Astrocyte (in vitro differentiated cells and primary cell): ENCODE measurements at regions not wholly inside any gene's neighbourhood (a gene's known extent, or its start where the extent isn't known, plus 50 kb on each side); places are given as distances from the start of the nearest gene placed in this dataset.

ENCODE experiments used
- DNase-seq: peaks from one replicate; pipeline ENCODE4 v3.0.0-alpha.2; 2010; ENCODE audit warnings: low read depth
- FAIRE-seq: peaks from 2 replicates; lab custom pipeline; 2011; peaks lifted over from hg19 to GRCh38; lab: Jason Lieb, UNC
- H2AFZ ChIP-seq: 2 replicates; pipeline ENCODE4 v1.6.0; 2012; ENCODE audit warnings: low read depth, low read length, inconsistent platforms
- H3K27ac ChIP-seq: 2 replicates; pipeline ENCODE4 v1.5.1; 2011; ENCODE audit warnings: low read depth, low read length, inconsistent platforms
- H3K27me3 ChIP-seq: 2 replicates; pipeline ENCODE4 v1.6.0; 2011; ENCODE audit warnings: low read length, inconsistent platforms; ENCODE audit not compliant: insufficient read depth
- H3K36me3 ChIP-seq: 2 replicates; pipeline ENCODE4 v1.5.1; 2011; ENCODE audit warnings: low read length, inconsistent platforms; ENCODE audit not compliant: insufficient read depth
- H3K4me1 ChIP-seq: 2 replicates; pipeline ENCODE4 v1.5.1; 2011; ENCODE audit warnings: low read length, inconsistent platforms; ENCODE audit not compliant: insufficient read depth
- H3K4me2 ChIP-seq: 2 replicates; pipeline ENCODE4 v1.6.0; 2012; ENCODE audit warnings: low read length, inconsistent platforms
- H3K4me3 ChIP-seq: 2 replicates; pipeline ENCODE4 v1.5.1; 2011; ENCODE audit warnings: low read depth, mild to moderate bottlenecking, low read length, inconsistent platforms; ENCODE audit not compliant: insufficient read depth
- H3K79me2 ChIP-seq: 2 replicates; pipeline ENCODE4 v1.6.0; 2012; ENCODE audit warnings: mild to moderate bottlenecking, low read length, inconsistent platforms; ENCODE audit not compliant: insufficient read depth
- H3K9ac ChIP-seq: 2 replicates; pipeline ENCODE4 v1.6.0; 2012; ENCODE audit warnings: mild to moderate bottlenecking, low read length, inconsistent platforms
- H3K9me3 ChIP-seq: 2 replicates; pipeline ENCODE4 v1.5.1; 2012; ENCODE audit warnings: low read depth, mild to moderate bottlenecking, low read length, inconsistent platforms; ENCODE audit not compliant: insufficient read depth
- H4K20me1 ChIP-seq: 2 replicates; pipeline ENCODE4 v1.6.0; 2012; ENCODE audit warnings: low read length, inconsistent platforms; ENCODE audit not compliant: insufficient read depth
- H3K27ac Mint-ChIP-seq: one replicate; pipeline ENCODE4 v1.8.0; 2021; ENCODE audit warnings: mild to moderate bottlenecking, mixed read lengths; ENCODE audit not compliant: unreplicated experiment
- H3K27me3 Mint-ChIP-seq: one replicate; pipeline ENCODE4 v1.8.0; 2021; ENCODE audit warnings: low read depth, mixed read lengths; ENCODE audit not compliant: unreplicated experiment
- H3K36me3 Mint-ChIP-seq: one replicate; pipeline ENCODE4 v1.8.0; 2021; ENCODE audit warnings: low read depth, mixed read lengths; ENCODE audit not compliant: unreplicated experiment
- H3K4me1 Mint-ChIP-seq: one replicate; pipeline ENCODE4 v1.8.0; 2021; ENCODE audit warnings: low read depth, mixed read lengths; ENCODE audit not compliant: unreplicated experiment
- H3K4me3 Mint-ChIP-seq: one replicate; pipeline ENCODE4 v1.8.0; 2021; ENCODE audit warnings: mild to moderate bottlenecking, moderate library complexity, mixed read lengths; ENCODE audit not compliant: unreplicated experiment
- H3K9me3 Mint-ChIP-seq: one replicate; pipeline ENCODE4 v1.8.0; 2021; ENCODE audit warnings: mild to moderate bottlenecking, mixed read lengths; ENCODE audit not compliant: unreplicated experiment
- CTCF ChIP-seq: IDR thresholded peaks from 2 replicates; pipeline ENCODE4 v1.5.1; 2011; ENCODE audit warnings: low read depth, mild to moderate bottlenecking, inconsistent platforms, low read length, moderate library complexity; ENCODE audit not compliant: insufficient read depth
- EZH2 ChIP-seq: IDR thresholded peaks from 2 replicates; pipeline ENCODE4 v1.6.1; 2012; ENCODE audit warnings: mild to moderate bottlenecking, low read length, inconsistent platforms; ENCODE audit not compliant: insufficient read depth

- no peaks in the 10 kb centered on the region for H4K20me1 ChIP-seq
- no peak overlapping the region for H3K9ac ChIP-seq
- no peak overlapping the region for H3K4me2 ChIP-seq
- Mint-ChIP-seq H3K4me1 (peaks cover 4% of the 10 kb centered on the region), H3K27me3 (no peaks in the 10 kb centered on the region), H3K27ac (peak overlapping the region; percentile 3), H3K36me3 (no peaks in the 10 kb centered on the region), H3K4me3 (no peak overlapping the region), H3K9me3 (peaks cover 3% of the 10 kb centered on the region)
- H3K36me3 ChIP-seq: no peaks in the 10 kb centered on the region
- DNase-seq: no peak
- no peaks in the 10 kb centered on the region for H3K79me2 ChIP-seq
- no peak for TF ChIP-seq EZH2
- TF ChIP-seq CTCF: no peak
- H3K9me3 ChIP-seq: no peaks in the 10 kb centered on the region
- H3K27ac ChIP-seq: no peak overlapping the region
- no peak overlapping the region for H3K4me3 ChIP-seq
- H2AFZ ChIP-seq: no peak overlapping the region
- H3K4me1 ChIP-seq: peaks cover 4% of the 10 kb centered on the region
- no peaks in the 10 kb centered on the region for H3K27me3 ChIP-seq
- peak; percentile 54 for FAIRE-seq
These were observed 144.0 kb upstream of the PDZRN3 start for GRCh38 chr3:73768524-73769308.

- Mint-ChIP-seq H3K4me1 (peaks cover 4% of the 10 kb centered on the region), H3K27ac (peak overlapping the region; percentile 42), H3K9me3 (peaks cover 3% of the 10 kb centered on the region), H3K36me3 (no peaks in the 10 kb centered on the region), H3K4me3 (no peak overlapping the region), H3K27me3 (no peaks in the 10 kb centered on the region)
- no peak for TF ChIP-seq EZH2
- TF ChIP-seq CTCF: no peak
- Histone ChIP-seq H4K20me1 (no peaks in the 10 kb centered on the region), H3K36me3 (no peaks in the 10 kb centered on the region), H3K4me2 (peak overlapping the region; percentile 77), H3K9ac (peak overlapping the region; percentile 44), H3K27ac (peak overlapping the region; percentile 6), H3K4me1 (peaks cover 4% of the 10 kb centered on the region), H3K79me2 (no peaks in the 10 kb centered on the region), H3K9me3 (no peaks in the 10 kb centered on the region), H2AFZ (peak overlapping the region; percentile 83), H3K4me3 (peak overlapping the region; percentile 37), H3K27me3 (no peaks in the 10 kb centered on the region)
- FAIRE-seq (peak; percentile 60), DNase-seq (peak; percentile 71)
These were observed 142.0 kb upstream of the PDZRN3 start for GRCh38 chr3:73766599-73767381.
